Skeletal muscle satellite cell (primary cell): ENCODE measurements at regions not wholly inside any gene's neighbourhood (a gene's known extent, or its start where the extent isn't known, plus 50 kb on each side); places are given as distances from the start of the nearest gene placed in this dataset.

Experiments
- H3K27me3 ChIP-seq: 2 replicates; pipeline ENCODE4 v1.7.0; 2013; ENCODE audit warnings: low read length; ENCODE audit not compliant: control insufficient read depth, insufficient read depth
- H3K36me3 ChIP-seq: 2 replicates; pipeline ENCODE4 v1.7.0; 2013; ENCODE audit warnings: mild to moderate bottlenecking, control low read depth, low read length; ENCODE audit not compliant: insufficient read depth
- H3K4me1 ChIP-seq: 2 replicates; pipeline ENCODE4 v1.7.0; 2013; ENCODE audit warnings: low read length; ENCODE audit not compliant: control insufficient read depth, insufficient read depth
- H3K4me2 ChIP-seq: 2 replicates; pipeline ENCODE4 v1.7.0; 2013; ENCODE audit warnings: mild to moderate bottlenecking, low read length
- H3K4me3 ChIP-seq: 2 replicates; pipeline ENCODE4 v1.7.0; 2013; ENCODE audit warnings: low read length
- H3K9ac ChIP-seq: 2 replicates; pipeline ENCODE4 v1.7.0; 2013; ENCODE audit warnings: mild to moderate bottlenecking, low read depth, low read length, moderate library complexity
- H3K9me3 ChIP-seq: replicated peaks from 2 replicates; pipeline ENCODE4 v1.7.0; 2013; ENCODE audit warnings: mild to moderate bottlenecking, control low read depth, low read length

DNA sequence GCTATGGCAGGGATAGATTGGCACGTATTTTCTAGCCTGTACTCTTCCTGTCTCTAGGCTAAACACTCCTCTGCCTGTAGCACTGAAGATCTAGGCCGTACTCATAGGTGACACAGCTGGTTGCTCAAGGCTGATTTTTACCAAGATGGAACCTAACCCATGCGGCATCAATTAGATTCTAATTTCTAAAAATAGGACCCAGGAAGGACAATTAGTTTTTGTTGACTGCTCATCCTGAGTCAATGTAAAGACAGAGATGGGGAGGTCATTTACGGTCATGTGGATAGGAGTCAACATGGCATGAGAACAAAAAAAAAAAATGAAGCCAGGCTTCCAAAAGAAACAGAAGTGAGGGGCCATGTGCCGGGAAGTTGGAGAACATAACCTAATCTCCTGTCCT is 360.7 kb upstream of the ETAA1 start:
- no peaks in the 10 kb centered on the region for H3K36me3 ChIP-seq
- no peaks in the 10 kb centered on the region for H3K9me3 ChIP-seq
- no peaks in the 10 kb centered on the region for H3K27me3 ChIP-seq
- H3K4me2 ChIP-seq: no peak overlapping the region
- H3K4me3 ChIP-seq: no peak overlapping the region
- H3K9ac ChIP-seq: no peak overlapping the region
- H3K4me1 ChIP-seq: no peaks in the 10 kb centered on the region

DNA sequence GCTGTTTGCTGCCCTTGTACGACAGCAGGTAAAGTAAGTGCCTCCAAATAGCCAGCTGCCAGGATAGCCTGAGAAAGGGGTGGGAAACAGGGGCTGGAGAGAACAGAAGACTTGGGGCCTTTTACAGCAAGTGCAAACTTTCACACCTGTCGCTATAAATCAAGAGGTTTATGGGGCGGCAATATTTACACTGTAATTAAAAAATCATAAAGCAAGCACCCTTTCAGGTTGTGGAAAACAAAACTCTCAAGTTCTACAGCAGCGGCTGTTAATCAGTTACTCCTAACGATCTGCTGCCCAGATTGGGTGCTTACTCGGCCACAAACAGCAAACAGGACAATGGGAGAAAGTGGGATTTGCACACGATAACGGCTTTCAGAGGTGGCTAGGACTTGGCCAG is 359.5 kb upstream of the ETAA1 start:
- no peaks in the 10 kb centered on the region for H3K4me1 ChIP-seq
- no peak overlapping the region for H3K4me3 ChIP-seq

DNA sequence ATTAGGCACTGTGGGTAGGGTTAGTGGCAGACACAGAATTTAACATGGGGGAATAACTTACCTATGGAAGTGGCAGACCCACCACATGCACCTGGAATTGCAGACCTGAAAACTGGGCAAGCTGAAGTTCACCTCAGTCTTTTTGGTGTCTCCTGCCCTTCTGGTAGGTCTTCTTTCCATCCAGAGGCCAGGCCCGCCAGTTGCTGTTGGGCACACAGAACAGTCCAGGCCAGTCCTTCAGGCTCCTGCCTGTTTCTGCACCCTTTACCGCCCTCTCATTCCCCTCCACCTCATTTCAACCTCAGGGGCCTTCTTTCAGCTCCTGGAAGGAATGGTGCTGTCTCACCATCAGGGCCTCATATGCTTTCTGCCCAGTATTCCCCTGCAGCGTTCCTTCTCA is 358.9 kb upstream of the ETAA1 start:
- Histone ChIP-seq H3K9ac (no peak overlapping the region), H3K36me3 (no peaks in the 10 kb centered on the region), H3K4me2 (no peak overlapping the region), H3K9me3 (no peaks in the 10 kb centered on the region), H3K27me3 (no peaks in the 10 kb centered on the region), H3K4me1 (no peaks in the 10 kb centered on the region), H3K4me3 (no peak overlapping the region)

More for the DNA sequence above, 359.5 kb upstream of the ETAA1 start:
- no peak overlapping the region for H3K9ac ChIP-seq
- H3K9me3 ChIP-seq: no peaks in the 10 kb centered on the region
- H3K27me3 ChIP-seq: no peaks in the 10 kb centered on the region
- no peak overlapping the region for H3K4me2 ChIP-seq
- no peaks in the 10 kb centered on the region for H3K36me3 ChIP-seq

DNA sequence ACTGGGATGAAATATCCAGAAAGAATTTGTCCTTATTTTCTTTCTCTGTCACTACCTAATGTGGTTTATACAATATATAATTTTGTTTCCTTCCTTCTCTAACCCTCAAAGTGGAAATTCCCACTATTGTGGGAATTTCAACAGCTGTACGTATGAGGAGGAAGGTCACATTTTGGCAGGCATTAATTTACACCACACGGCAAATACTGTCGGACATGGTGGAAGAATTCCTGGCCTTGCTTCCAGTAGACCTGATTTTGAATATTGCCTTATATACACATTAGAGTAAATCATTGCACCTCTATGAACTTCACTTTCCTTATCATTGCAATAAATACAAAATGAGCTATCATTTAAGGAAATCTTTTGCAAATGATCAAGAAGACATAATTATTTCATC is 358.1 kb upstream of the ETAA1 start:
- Histone ChIP-seq H3K9me3 (no peaks in the 10 kb centered on the region), H3K9ac (no peak overlapping the region), H3K4me2 (no peak overlapping the region), H3K36me3 (no peaks in the 10 kb centered on the region), H3K4me3 (no peak overlapping the region), H3K27me3 (no peaks in the 10 kb centered on the region), H3K4me1 (no peaks in the 10 kb centered on the region)

DNA sequence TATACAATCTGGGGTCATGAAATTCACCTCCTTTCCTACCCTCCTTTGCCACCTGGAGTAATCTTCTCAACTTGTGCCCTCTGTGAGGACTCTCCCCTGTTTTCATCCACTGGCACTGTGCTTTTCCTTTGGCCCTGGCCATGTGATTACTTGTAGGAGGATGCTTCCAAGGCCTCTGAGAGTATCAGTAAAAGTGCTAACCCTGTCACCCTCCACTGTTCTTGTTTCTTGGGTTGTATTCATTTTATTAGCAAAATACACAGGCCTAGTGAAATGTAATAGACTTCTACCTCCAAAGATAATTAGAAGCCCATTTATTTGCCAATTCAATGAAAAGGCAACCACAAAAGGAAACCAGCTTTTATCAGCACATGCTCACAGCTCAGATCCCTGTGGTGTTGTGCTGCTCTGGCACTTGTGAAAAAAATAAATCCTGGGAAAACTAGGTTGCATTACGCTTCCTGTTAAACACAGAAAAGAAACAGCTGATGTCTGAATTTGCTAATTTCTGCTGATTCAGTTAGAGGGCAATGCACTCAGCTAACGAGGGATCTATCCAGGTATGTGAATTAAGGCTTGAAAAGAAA is 357.5 kb upstream of the ETAA1 start:
- Histone ChIP-seq H3K9ac (no peak overlapping the region), H3K36me3 (no peaks in the 10 kb centered on the region), H3K4me1 (no peaks in the 10 kb centered on the region), H3K9me3 (no peaks in the 10 kb centered on the region), H3K4me3 (no peak overlapping the region), H3K27me3 (no peaks in the 10 kb centered on the region), H3K4me2 (no peak overlapping the region)

DNA sequence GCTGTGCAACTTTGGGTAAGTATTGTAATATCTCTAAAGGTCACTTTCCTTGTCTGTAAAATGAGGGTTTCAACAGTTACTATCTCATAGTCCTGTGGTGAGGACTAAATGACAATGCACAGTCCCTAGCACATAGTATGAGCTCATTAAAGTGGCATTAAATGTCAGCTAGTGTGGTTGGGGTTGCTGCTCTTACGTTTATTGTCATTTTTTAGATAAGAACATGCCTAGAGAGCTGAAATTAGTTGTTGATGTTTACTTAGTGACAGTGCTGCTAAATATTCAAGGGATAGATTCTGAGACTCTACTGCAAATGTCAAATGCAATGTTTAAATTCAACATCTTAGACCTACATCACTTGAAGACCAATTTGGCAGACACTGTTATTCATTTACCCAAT is 356.1 kb upstream of the ETAA1 start:
- Histone ChIP-seq H3K4me2 (no peak overlapping the region), H3K27me3 (no peaks in the 10 kb centered on the region), H3K36me3 (no peaks in the 10 kb centered on the region)

DNA sequence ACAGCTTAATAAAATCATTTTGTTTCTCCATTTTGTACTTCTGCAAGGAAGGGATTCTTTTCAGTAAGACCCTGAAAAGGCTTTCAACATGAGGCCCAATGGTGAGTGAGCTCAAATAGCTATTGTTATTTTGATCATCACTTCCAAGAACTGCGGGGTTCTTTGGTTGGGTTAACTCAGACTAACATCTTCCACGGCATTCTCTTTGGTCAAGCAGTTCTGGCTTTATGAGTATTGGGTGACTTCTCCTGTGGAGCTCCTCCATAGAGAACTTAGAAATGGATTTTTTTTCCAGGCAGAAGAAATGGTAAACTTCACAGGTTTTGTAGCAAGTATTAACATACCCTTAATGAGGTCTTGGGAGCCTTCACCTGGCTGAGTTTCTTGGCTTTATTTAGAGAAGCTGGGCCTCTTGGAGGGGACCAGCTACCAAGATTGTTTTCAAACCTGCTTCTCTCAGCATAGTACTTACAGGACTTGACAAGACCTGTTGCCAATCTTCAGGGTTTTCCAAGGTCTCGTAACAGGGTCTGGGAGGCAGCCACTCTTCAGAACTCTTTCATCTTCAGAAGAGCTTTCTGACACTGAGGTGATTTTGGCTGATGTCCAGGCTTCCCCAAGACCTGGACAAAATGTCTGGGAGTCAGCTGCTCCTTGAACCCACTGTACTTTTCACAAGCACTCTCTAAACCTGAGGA is 353.2 kb upstream of the ETAA1 start:
- Histone ChIP-seq H3K4me1 (no peaks in the 10 kb centered on the region), H3K9ac (no peak overlapping the region), H3K27me3 (no peaks in the 10 kb centered on the region), H3K36me3 (no peaks in the 10 kb centered on the region), H3K4me3 (no peak overlapping the region), H3K9me3 (no peaks in the 10 kb centered on the region), H3K4me2 (no peak overlapping the region)

More for the DNA sequence above, 356.1 kb upstream of the ETAA1 start:
- Histone ChIP-seq H3K4me1 (no peaks in the 10 kb centered on the region), H3K9ac (no peak overlapping the region), H3K9me3 (no peaks in the 10 kb centered on the region), H3K4me3 (no peak overlapping the region)

DNA sequence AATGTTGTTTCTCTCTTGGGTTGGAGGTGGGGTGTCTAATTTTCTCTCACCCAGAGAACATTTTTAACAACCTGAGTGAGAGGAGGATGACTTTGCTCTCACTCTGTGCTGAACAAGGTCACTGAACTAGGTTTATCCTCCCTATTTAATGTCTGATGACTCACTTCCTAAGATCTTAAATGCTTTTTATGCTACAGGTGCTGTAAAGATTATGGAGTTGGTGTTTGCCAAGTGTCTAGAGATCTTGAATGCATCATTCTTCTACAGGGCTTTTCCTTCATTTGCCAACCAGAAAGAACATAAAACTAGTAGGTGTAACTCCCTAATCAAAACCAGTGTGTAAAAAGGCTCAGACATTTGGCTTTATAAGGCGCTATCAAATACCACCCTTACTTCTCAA is 350.5 kb upstream of the ETAA1 start:
- H3K4me2 ChIP-seq: no peak overlapping the region
- no peaks in the 10 kb centered on the region for H3K27me3 ChIP-seq
- H3K36me3 ChIP-seq: no peaks in the 10 kb centered on the region
- H3K9ac ChIP-seq: no peak overlapping the region
- H3K4me3 ChIP-seq: no peak overlapping the region
- H3K4me1 ChIP-seq: no peaks in the 10 kb centered on the region
- no peaks in the 10 kb centered on the region for H3K9me3 ChIP-seq

DNA sequence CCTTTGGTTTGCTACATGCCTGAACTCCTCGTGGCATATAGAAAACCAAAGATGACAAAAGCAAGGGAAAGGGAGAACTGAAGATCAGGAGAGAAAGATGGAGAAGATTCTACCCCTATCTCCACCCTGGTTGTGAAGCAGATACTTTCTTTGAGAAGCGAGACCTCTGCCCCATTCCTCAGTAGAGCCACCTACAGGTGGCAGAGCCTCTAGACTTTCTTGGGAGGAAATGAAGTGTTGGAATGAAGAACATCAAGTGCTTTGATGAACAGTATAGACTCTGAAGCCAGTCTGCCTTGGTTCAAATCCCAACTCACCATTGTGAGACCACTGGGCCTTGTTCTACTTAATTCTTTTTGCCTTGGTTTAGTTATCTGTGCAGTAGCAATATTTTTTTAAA is 348.8 kb upstream of the ETAA1 start:
- H3K4me3 ChIP-seq: no peak overlapping the region

DNA sequence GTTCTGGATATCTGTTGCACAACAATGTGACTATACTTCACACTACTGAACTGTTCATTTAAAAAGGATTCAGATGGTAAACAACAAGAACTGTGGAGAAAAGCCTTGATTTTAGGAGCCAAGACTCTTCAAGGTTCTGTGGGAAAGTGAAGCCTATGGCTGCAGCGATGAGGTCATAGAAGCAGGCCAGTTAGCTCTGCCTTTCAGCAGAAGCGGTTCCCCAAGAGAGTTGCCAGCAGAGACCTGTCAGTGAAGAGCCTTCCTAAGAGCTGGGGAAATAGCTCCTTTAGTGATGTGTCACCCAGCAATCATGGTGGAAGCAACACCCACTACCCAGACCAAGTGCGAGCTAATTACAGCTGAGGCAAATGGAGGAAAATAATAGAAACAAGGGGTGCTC is 346.5 kb upstream of the ETAA1 start:
- Histone ChIP-seq H3K27me3 (no peaks in the 10 kb centered on the region), H3K36me3 (no peaks in the 10 kb centered on the region), H3K4me1 (no peaks in the 10 kb centered on the region), H3K4me2 (no peak overlapping the region), H3K9me3 (no peaks in the 10 kb centered on the region), H3K9ac (no peak overlapping the region), H3K4me3 (no peak overlapping the region)

More for the DNA sequence above, 348.8 kb upstream of the ETAA1 start:
- no peak overlapping the region for H3K9ac ChIP-seq
- no peaks in the 10 kb centered on the region for H3K27me3 ChIP-seq
- H3K4me2 ChIP-seq: no peak overlapping the region
- no peaks in the 10 kb centered on the region for H3K4me1 ChIP-seq
- no peaks in the 10 kb centered on the region for H3K36me3 ChIP-seq
- no peaks in the 10 kb centered on the region for H3K9me3 ChIP-seq

DNA sequence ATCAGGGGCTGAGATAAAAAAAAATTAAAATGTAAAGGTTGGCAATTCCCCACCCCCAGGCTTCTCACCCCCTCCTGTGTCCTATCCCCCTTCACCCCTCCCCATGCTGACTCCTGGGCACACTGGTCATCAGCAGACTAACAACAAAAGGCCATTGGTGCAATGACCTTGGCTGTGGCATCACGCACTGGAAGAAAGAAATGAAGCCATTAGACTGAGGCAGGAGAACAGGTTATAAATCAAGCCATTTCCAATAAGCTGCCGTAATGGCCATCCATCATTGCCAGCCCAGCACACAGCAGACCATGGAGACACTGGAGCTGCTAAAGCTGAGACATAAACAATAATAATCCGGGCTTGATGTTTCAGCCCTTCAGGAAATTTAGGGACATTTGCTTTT is 342.4 kb upstream of the ETAA1 start:
- Histone ChIP-seq H3K9ac (no peak overlapping the region), H3K27me3 (no peaks in the 10 kb centered on the region), H3K4me2 (no peak overlapping the region), H3K36me3 (no peaks in the 10 kb centered on the region), H3K9me3 (no peaks in the 10 kb centered on the region), H3K4me1 (no peaks in the 10 kb centered on the region), H3K4me3 (no peak overlapping the region)
